GM21515 (cell line): ENCODE measurements at regions not wholly inside any gene's neighbourhood (a gene's known extent, or its start where the extent isn't known, plus 50 kb on each side); places are given as distances from the start of the nearest gene placed in this dataset.

Experiments used
- ATAC-seq: cut with Tn5 transposase; IDR thresholded peaks from one replicate; pipeline ENCODE4 v1.9.1; 2021; ENCODE audit not compliant: unreplicated experiment

DNA sequence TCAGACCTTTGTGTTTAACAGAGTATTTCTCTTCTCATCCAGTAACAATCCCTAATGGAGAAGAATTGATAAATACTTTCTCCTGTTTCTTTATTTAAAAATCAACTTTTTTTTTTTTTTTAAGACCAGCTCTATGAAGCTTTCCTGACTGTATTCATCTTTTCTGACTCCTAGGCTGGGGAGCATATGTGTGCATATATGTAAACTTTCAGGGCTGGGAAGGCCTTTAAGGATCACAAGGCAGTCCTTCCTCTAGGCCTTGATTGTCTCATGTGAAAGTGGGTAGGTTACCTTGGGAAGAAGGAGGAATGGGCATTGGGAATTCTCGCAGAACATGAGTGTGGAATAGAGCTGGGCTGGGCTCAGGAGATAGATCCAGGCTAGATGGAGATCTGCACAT is 292.9 kb upstream of the SALL1 start:
- no peak for ATAC-seq

DNA sequence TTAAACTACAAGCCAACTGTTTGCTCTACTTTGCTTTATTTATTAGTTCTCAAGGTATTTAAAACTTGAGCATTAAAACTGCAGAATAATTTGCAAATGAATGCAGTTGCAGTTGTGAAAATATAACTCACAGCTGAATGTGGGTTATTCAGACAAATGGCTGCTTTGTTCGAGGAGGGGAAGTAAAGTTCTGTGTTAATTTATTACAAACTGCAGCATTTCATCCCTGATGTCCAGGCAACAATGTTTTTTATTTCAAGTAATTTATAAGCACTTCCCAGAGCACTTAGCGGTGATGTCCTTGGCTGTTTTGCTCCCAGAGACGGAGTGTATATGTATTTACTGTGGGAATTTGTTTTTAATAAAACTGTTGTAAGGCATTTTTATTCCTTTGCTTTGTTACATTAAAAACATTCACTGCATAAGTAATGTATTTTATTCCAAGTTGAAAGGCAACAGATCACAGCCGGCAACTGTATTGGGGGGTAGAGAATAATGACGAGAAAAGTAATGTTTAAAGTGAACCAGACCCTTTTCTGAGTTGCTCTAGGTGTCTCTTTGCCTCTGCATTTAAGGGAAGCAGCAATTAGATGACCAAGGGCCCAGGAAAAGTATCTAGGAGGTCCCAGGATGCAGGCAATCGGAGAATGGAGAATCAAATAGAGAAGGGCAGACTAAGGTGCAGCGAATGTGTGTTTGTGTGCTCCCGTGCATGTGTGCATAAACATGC is 291.2 kb upstream of the SALL1 start:
- no peak for ATAC-seq

DNA sequence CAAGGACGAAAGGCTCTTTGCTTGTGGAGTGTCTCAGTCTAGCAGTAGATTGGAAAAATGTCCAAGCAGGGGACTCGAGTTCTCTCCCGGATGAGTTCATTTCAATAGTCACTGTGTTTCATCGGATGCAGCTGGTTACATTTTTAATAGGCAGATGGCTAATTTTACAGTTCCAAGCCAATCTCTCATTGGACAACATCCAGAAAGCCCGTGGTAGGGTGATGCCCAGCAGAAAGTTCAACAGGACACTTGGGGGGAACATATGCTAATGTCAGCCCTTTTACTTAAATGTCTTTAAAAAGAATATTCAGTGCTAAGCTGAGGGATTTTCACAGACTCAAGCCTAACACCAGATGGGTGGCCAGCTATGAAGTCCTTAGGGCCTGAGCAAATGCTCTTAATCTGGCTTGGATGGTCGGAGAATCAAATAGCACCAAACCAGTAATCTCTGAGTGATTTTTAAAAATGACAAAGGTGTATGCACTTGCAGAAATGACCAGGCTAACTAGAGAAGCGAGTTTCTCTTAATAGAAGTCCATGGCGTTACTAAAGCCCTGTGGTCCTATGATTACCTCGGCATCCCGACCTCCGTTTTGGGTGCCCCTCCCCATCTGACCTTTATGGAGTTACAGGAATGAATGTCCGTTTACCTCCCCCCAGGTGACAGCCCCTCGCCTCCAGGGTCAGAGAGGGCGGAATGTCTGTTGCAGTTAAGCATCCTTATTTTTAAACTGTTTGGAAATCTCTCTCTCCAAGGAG is 289.2 kb upstream of the SALL1 start:
- no peak for ATAC-seq

DNA sequence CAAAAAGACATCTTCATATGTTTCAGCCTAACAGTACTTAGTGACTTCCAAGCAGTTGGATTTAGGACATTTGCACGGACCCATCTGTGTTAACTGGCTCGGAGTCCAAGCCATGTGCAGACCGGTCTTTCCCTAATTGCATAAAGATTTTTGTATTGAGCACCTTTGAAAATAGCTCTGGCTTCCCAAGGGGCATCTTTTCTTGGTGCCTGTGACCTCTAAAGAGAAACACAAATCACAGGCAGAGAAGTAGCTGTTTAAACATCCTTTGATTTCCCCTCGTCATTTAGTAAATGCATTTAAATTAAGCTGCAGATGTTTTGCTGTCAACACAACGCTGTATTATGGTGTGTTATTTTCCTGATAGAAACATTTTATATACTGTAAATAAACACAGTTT is 288.2 kb upstream of the SALL1 start:
- ATAC-seq, result no peak

DNA sequence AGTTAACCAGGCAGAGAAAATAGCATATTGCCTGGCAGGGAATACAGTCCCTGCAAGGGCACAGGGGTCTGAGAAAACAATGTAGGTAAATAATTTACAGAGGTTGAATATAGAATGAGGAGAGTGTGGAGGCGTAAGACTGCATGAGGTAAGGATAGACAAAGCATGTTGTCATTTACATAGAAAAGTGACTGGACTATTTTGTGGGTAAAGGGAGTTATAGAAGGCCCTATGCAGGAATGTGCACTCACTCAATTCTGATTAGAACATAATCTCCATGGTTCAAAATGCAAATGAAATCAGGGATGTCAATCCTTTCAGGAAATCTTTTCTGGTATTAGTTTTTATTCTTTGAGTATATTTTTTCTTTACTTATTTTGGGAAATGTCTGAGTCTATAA is 285.7 kb upstream of the SALL1 start:
- ATAC-seq, result no peak

DNA sequence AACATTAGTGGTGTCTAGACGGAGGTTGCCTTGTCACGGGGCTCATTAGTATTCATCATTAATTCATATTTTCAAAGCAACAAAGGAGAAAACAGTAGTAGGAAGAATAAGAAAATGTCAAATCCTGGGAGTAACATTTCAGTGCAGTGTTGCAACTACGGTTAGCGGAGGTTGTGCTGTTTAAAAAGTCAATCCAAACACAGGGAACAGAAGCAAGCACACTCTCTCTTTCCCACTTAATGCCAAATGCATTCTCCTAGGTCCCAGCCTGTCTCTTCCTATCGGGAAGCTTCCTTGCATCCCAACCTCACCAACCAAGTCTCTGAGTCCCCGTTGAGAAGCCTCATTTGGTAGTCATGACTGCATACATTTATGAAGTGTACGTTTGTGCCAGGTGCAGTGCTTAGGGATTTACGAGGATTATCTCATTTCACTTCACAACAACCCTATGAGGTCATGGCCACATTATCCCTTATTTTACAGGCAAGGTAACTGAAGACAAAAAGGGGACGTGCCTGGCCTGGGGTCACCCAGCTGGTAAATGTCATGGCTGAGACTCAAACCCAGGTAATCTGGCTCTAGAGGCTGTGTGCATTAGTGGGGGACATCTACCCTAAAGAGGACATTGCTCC is 283.6 kb upstream of the SALL1 start:
- ATAC-seq, result no peak

DNA sequence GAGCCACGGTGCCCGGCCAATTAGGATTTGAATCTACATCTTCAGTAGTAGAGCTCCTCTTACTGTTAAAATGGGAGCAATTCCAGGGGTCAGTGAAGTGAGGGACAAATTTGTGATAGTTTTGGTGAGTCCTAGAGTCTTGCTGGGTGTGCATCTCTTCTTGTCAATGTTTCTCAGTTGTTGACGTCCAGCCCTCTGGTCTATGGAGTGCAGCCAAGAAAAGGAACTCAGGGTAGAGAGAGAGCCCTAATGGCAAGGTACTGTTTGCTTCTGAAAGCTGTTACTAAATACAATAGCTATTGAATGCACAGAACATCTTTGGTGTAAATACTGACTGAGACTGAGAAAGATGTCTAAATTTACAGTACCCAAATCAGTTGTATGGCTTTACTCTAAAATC is 282.5 kb upstream of the SALL1 start:
- no peak for ATAC-seq

DNA sequence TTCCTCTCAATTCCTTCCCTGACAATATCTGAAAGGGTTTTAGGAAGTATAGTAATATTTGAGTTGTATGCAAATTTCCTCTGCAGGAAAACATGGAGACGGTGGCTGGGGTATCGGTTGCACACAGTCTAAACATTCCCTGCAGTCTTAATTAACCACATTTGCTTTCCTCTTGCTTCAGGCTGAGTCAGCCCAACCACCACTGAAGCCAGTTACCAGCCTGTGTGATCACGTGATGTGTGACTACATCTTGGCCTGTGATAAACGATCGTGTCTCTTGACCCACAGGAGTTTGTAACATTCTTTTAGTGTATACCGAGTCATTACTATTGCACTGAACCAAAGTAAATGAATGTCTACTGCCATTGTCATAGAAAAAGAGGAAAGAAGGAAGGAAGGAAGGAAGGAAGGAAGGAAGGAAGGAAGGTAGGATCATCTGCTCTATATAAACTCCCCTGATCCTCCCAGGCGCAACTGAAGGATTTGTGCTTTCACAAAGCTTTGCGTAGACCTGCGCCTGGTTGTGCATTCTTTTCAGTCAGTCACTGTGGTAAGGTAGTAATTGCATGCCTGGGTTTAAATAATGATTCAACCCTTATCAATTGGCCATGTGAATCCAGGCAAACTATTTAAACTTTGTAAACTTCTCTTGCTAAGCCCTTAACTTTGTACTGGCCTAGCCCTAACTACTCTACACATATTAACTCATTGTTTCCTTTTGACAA is 280.6 kb upstream of the SALL1 start:
- no peak for ATAC-seq

DNA sequence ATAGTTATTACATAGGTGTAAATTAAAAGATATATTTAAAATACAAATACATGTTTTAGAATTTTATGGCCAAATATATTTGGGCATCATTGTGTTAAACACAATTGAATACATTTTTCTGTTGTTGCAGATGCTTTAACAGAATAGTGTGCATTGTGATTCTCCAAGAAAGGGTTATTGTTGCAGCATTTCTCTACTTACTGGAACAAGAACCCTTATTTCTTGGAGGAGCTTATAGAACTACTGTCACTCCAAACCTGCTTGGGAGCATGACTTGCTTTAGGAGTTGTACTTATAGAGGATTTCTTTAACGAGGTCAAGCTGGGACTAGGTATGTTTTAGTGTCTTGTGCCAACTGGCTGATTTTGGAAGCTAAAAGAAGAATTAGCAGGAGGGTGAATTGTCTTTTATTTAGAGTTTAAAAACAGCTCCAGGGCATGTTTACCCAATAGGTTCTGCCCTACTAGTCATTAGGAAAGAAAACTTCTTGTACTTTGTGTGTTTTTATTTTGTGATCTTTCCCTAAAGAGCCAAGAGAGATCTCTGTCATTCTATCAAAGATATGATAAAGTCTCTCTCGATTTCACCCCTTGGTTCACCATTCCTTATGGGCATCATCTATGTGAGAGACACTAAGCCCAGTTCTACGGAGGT is 279.8 kb upstream of the SALL1 start:
- no peak for ATAC-seq

DNA sequence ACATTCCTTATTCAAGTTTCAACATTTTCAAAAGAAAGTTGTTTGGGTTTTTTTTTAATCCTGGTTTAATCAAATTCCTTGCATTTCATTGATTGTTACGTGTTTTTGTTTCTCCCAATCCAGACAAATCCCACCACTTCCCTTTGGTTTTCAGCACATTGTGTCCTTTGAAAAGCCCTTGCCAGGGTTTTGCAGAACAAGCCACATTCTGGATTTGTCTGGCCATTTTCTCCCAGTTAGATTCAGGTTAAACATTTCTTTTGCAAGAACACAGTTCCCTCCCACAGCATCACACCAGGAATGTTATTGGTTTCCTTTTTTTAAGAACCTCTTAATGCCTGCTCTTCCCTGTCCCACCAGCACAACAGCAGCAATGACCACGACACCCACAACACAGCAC is 278.0 kb upstream of the SALL1 start:
- ATAC-seq, result no peak

DNA sequence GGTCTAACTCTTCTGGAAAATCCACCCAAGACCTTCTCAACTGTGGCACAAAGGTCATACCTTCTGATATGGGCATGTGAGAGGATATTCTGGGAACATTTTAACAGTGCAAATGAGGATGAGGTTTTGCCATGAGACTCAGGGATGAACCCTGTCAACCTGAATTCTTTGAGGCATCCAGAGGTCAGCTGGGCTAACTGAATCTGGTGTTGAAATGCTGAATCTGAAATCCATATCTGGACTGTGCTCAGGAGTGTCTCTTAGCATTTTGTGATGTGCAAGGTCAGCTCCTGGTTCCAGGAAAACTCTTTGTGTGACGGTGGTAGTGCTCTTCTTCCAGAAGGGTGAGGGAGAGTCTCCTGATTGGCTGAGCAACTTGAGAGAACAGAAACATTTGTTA is 276.0 kb upstream of the SALL1 start:
- ATAC-seq, result no peak

DNA sequence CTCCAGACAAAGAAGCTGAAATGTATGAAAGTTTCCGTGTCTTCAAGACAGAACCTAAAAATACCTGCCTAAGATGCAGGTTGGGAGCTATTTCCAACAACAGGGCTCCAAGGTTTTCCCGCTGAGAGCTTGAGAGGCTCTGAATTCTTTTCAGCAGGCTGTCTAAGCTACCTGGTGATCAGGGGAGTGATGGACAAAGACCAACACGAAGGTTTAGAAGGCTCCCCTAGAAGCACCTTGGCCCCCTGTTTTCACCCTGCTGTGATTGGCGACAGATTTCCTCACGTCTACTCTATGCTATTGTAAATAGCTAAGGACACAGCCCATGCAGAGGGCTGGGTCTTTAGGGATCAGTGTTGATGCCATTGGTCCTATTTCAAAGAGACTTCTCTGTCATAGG is 275.2 kb upstream of the SALL1 start:
- no peak for ATAC-seq

DNA sequence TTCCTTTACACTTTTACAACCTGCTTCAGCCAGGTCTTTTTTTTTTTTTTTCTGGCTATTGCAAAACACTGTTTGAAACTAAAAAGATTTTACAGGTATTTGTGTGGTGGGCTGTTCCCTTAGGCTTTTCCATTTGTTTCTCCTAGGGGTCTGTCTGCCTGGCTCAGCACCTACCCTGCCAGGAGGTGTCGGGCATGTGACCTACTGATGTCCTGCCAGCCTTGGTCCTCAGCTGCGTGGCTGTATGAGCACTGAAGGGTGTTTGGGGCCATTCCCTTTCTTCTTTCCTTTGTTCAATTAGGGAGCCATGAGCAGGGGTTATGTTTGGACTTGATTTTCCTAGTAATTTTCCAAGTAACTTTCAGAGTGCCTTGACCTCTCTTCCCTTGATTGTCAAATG is 269.2 kb upstream of the SALL1 start:
- no peak for ATAC-seq

DNA sequence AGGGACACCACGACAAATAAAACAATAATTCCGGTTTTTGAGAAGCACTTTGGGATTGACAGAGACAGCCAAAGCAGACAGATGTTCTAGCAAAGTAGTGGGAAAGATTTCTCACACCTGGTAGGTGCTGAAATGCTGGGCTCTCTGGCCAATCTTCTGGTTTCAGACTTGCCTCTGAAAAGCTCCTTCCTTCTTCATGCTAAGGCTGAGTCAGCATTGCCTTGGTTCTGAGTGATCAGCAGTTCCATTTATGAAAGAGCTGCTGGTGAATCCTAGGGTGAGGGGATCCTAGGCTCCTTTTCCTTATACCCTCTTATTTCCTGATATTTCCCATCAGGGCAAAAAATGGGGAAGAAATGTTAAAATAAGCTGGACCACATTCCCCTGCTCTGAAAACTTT is 268.7 kb upstream of the SALL1 start:
- no peak for ATAC-seq

DNA sequence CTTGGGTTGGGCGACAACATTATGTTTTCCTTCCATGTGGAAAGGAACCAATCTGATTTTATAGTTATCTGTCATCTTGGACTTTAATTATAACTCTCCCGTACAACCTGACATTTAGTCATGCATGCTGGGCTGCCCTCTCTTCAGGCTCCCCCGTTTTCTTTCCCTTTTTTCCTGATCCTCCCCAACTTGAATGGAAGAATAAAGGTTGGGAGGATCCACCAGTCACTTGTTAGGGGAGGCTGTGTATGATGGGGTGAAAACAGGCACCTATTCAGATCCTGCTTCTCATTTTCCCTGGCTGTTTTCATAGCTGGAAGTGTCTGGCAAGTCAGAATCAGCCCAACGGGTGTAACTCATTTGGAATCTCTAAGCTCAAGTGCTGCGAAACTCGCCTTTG is 267.2 kb upstream of the SALL1 start:
- no peak for ATAC-seq

DNA sequence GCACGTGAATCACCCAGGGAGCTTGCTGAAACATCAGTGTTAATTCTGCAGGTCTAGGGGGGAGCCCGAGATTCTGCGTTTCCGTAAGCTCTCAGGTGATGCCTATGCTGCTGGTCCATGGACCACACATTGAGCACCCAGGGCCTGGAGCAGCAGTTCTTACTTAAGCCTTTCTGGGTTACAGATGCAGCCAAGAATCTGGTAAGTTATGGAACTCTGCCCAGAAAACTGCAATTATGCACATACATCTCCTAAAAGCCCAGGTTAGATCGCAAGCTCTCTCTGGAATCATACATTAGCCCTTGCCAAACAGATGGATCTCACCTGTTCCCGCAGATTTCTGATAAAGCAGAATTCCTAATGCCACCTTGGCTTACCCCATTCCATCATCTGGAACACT is 265.9 kb upstream of the SALL1 start:
- ATAC-seq, result no peak

DNA sequence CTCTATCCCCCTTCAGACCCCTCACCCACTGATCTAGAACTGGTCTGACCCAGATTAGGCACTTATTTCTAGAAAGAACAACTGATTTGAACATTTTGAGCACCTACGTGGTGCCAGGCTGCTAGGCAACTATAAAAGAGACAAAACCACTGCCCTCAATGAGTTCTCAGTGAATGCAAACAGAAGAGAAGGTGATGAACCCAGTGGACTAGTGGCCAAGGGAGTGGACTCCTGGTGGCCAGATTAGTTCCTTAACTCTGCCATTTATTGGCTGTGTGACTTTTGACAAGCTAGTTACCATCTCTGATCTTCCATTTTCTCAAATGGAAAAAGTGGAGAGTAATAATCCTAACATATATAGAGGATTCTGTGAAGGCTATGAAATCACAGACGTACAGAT is 259.1 kb upstream of the SALL1 start:
- no peak for ATAC-seq

DNA sequence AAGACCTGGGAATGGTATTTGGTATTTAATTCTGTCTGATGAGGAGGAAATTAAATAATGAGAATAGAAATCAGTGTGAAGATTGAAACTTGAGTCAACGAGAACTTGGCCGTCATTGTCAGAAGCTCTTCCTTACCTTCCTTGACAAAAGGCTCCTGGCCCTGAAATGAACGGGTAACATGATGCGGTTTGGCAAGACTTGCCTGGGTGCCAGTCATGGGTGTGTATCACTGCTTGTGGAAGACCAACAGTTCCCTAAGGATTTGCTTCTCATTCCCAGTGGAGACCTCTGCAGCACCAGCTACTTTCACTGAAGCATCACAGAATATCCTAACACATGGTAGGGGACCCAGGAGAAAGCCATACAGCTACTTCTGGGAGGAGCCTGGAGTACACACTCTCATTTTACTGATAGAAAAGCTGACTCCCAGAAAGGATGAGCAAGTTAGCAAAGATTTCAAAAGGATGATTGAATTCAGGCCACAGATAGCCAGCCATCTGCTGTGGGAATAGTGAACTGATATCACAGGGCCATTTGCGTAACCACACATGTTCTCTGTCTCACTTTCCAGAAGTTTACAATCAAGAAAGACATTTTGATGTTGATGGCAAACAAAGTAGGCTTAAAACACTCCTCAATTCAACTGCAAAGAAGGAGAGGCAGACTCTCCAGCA is 258.1 kb upstream of the SALL1 start:
- no peak for ATAC-seq

DNA sequence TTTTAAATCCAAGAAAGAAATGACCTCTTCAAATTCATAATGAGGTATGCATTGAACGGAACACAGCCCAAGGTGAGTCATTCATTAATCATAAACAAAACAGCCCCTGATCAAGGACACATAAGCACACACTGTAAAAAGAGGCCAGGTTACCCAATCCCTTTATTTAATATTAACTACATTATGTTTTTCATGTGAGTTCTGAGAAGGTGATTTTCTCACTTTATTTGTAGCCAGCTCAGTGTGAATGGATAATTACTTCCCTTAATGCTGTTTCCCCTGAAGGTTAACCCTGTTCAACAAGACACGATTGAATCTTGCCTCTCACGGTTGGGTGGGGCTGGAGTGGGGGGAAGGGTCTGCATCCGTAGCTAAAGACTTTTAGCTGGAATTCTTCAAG is 257.3 kb upstream of the SALL1 start:
- ATAC-seq, result no peak

DNA sequence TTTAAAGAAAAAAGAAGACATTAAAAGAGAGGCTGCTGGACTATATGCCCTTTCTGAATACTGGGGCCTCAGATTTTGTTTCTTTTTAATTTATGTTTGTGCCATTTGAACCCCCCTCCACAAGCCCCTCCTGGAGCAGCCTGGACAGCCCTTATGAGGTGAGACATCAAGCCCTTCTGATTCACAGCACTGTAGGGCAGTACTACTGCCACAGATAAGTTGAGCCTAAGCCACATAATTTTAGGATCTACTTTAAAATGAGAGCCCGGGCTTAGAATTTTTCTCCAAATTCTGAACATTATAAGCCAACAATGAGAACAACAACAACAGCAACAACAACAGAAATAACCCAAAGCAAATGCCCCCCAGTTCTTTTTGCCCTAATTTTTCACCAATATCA is 256.9 kb upstream of the SALL1 start:
- no peak for ATAC-seq

DNA sequence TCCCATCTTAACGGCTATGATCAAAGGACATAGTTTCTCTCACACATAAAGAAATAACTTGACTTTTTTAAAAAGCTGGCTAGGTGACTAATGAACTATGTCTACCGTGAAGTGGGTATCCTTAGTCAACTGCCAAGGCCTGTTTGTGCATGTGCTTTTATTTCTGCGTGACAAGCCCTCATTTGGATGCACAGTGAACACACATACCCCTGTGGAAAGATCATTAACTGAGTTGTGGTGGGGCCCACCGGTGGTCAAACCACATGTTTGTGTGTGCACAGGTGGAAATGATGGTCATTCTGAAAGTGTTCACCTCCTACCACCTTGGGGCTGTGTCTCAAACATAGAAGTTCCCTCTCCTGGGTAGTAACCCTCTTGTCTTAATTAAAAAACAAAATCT is 256.1 kb upstream of the SALL1 start:
- no peak for ATAC-seq
